HepG2 (cell line): ENCODE measurements at regions not wholly inside any gene's neighbourhood (a gene's known extent, or its start where the extent isn't known, plus 50 kb on each side); places are given as distances from the start of the nearest gene placed in this dataset.
A peak's percentile ranks its signal among the peaks of the same experiment; 100 is the strongest.
"Not testable (repeated sequence)": the region's sequence is repeated elsewhere in the genome, so short reads cannot be mapped to it uniquely, and the experiment has no call there.

ENCODE experiments used
- ATAC-seq: fragments of 200-7000 bp; cut with Tn5 transposase; 3 replicates; pipeline ENCODE4 v1.9.1; 2020; ENCODE audit warnings: mild to moderate bottlenecking, moderate library complexity
- BruUV-seq: library from RNA; stranded (reverse); fragments of 400-500 nt; replicated peaks from 2 replicates; lab custom pipeline; 2021; lab: Mats Ljungman, UMichigan
- CTCF ChIA-PET: fragments of 300-600 bp; formaldehyde crosslinking; extraction: SDS; loops from one replicate; lab custom pipeline; 2021; ENCODE audit warnings: low total read pairs, inconsistent platforms, low intra/inter-chr PET ratio; lab: Yijun Ruan, JAX
- POLR2A ChIA-PET: fragments of 350-600 bp; sonication (Branson Sonifier 250); formaldehyde crosslinking; loops from one replicate; lab custom pipeline; 2020; ENCODE audit warnings: antibody characterized with exemption, inconsistent platforms; lab: Yijun Ruan, JAX
- DNase-seq: peaks from one replicate; pipeline ENCODE4 v3.0.0-alpha.2; 2015; ENCODE audit warnings: low spot score
- FAIRE-seq: peaks from 3 replicates; lab custom pipeline; 2011; peaks lifted over from hg19 to GRCh38; lab: Jason Lieb, UNC
- H2AFZ ChIP-seq: one replicate; pipeline ENCODE4 v1.6.1; 2011; ENCODE audit warnings: low read length, inconsistent platforms
- H3K27ac ChIP-seq: fragments of 300-600 bp; 3 replicates; pipeline ENCODE4 v1.8.0; 2011; ENCODE audit warnings: mixed run types, mild to moderate bottlenecking, mixed read lengths, low read length, inconsistent platforms; ENCODE audit not compliant: insufficient read depth; ENCODE audit errors: extremely low read length
- H3K27me3 ChIP-seq, 2 experiments: fragments of 200-600 bp in 1 of 2; 2 replicates in 1 of 2; 3 replicates in 1 of 2; pipeline versions ENCODE4 v1.6.0 to v1.8.0; 2011; ENCODE audit warnings: low read length in 2 of 2, mild to moderate bottlenecking in 2 of 2, moderate library complexity in 2 of 2, inconsistent platforms in 1 of 2; ENCODE audit not compliant: insufficient read depth in 2 of 2, control insufficient read depth in 1 of 2
- H3K36me3 ChIP-seq, 2 experiments: fragments of 200-600 bp in 1 of 2; replicated peaks in 1 of 2; 2 replicates in 1 of 2; 3 replicates in 1 of 2; pipeline versions ENCODE4 v1.5.1 to v1.8.0; 2011; ENCODE audit warnings: low read length in 2 of 2, inconsistent platforms in 1 of 2; ENCODE audit not compliant: insufficient read depth in 2 of 2, control insufficient read depth in 1 of 2
- H3K4me1 ChIP-seq: 2 replicates; pipeline ENCODE4 v1.5.1; 2012; ENCODE audit warnings: low read length, inconsistent platforms; ENCODE audit not compliant: insufficient read depth
- H3K4me2 ChIP-seq: 2 replicates; pipeline ENCODE4 v1.6.0; 2011; ENCODE audit warnings: low read depth, low read length, inconsistent platforms
- H3K4me3 ChIP-seq, 3 experiments: fragments of 200-600 bp in 1 of 3; sonication (generic), shearing (Covaris generic) in 1 of 3; replicated peaks in 1 of 3; 2 replicates each; pipeline ENCODE4 v1.5.1; 2011 to 2016; ENCODE audit warnings: low read length in 3 of 3, inconsistent platforms in 2 of 3, low read depth in 2 of 3, mild to moderate bottlenecking in 2 of 3, control low read depth in 1 of 3, mixed read lengths in 1 of 3; ENCODE audit not compliant: insufficient read depth in 1 of 3
- H3K79me2 ChIP-seq: one replicate; pipeline ENCODE4 v1.6.1; 2011; ENCODE audit warnings: low read length, inconsistent platforms; ENCODE audit not compliant: insufficient read depth
- H3K9ac ChIP-seq: 2 replicates; pipeline ENCODE4 v1.6.0; 2011; ENCODE audit warnings: mild to moderate bottlenecking, low read depth, low read length, inconsistent platforms; ENCODE audit not compliant: insufficient read depth
- H3K9me3 ChIP-seq: 2 replicates; pipeline ENCODE4 v1.5.1; 2012; ENCODE audit warnings: mild to moderate bottlenecking, low read length
- H4K20me1 ChIP-seq: 2 replicates; pipeline ENCODE4 v1.6.0; 2011; ENCODE audit warnings: inconsistent platforms, mild to moderate bottlenecking, low read length, moderate library complexity; ENCODE audit not compliant: insufficient read depth
- TFAP4 ChIP-seq: sonication (generic); IDR thresholded peaks from 2 replicates; pipeline ENCODE4 v1.6.1; 2016; ENCODE audit warnings: low read depth, borderline replicate concordance
- ZNF20 ChIP-seq: sonication (generic); formaldehyde crosslinking; IDR thresholded peaks from 2 replicates; pipeline ENCODE4 v1.4.0; 2020; ENCODE audit warnings: mild to moderate bottlenecking, moderate library complexity, missing genetic modification reagents
- WGBS: methylation state at CpG from one replicate; pipeline ENCODE4 v1.1.6; 2017; ENCODE audit warnings: low lambda C conversion rate; 5-methylcytosine and 5-hydroxymethylcytosine counted together
- in situ Hi-C: cut with HindIII; loops from 2 replicates; pipeline ENCODE4 v1.10.0; 2017; ENCODE audit warnings: low pct_unique_long_range_greater_than_20kb; ENCODE audit not compliant: extremely low pct_ligation_motif_present
- intact Hi-C: fragments of 100-400 bp; cut with micrococcal nuclease; formaldehyde crosslinking; loops from one replicate; pipeline ENCODE4 v1.10.0; 2022; ENCODE audit not compliant: unreplicated experiment

GRCh38 chr7:130794619-130794922 lies 60.6 kb upstream of the KLF14 start:
- H3K27me3 ChIP-seq = no peaks in the 10 kb centered on the region
- peak overlapping the region; percentile 56 for H3K4me2 ChIP-seq
- H3K36me3 ChIP-seq = no peaks in the 10 kb centered on the region
- H2AFZ ChIP-seq = peak overlapping the region; percentile 59
- no peaks in the 10 kb centered on the region for H3K9me3 ChIP-seq
- FAIRE-seq = no peak
- no peak for ATAC-seq
- no peak overlapping the region for H3K9ac ChIP-seq
- 7% methylated on average over 3 of the region's 3 CpGs for WGBS
- ChIA-PET CTCF (no interaction called here), POLR2A (no interaction called here)
- DNase-seq = no peak
- peaks cover 16% of the 10 kb centered on the region for H3K4me1 ChIP-seq
- no peaks in the 10 kb centered on the region for H3K79me2 ChIP-seq
- peak overlapping the region; percentile 45 to 53 (median 46); a peak in 5 of 6 replicates for H3K4me3 ChIP-seq
- H4K20me1 ChIP-seq = no peaks in the 10 kb centered on the region
- TF ChIP-seq ZNF20 (CRISPR knock-in tag) = peak; percentile 100
- no peak for TF ChIP-seq TFAP4
- intact Hi-C loops (no loop called here), in situ Hi-C loops (no loop called here)
- BruUV-seq = no TSS peak
- no peak overlapping the region for H3K27ac ChIP-seq

- H3K4me2 ChIP-seq, H3K27me3 ChIP-seq, H2AFZ ChIP-seq, ATAC-seq, BruUV-seq, in situ Hi-C loops, H4K20me1 ChIP-seq, H3K27ac ChIP-seq, DNase-seq, FAIRE-seq, H3K36me3 ChIP-seq, CTCF ChIA-PET, intact Hi-C loops, H3K9me3 ChIP-seq, H3K4me3 ChIP-seq, POLR2A ChIA-PET, H3K9ac ChIP-seq, H3K79me2 ChIP-seq: not testable (repeated sequence)
- 25% methylated on average over 2 of the region's 2 CpGs for WGBS
- H3K4me1 ChIP-seq = peaks cover 16% of the 10 kb centered on the region
Observed at GRCh38 chr7:130796425-130796824, 62.4 kb upstream of the KLF14 start.
